WTC11 (cell line): ENCODE measurements at regions not wholly inside any gene's neighbourhood (a gene's known extent, or its start where the extent isn't known, plus 50 kb on each side); places are given as distances from the start of the nearest gene placed in this dataset.
"Not testable (repeated sequence)": the region's sequence is repeated elsewhere in the genome, so short reads cannot be mapped to it uniquely, and the experiment has no call there.

Experiments
- ATAC-seq: fragments of 200-7000 bp; cut with Tn5 transposase; 2 replicates; pipeline ENCODE4 v1.10.0; 2021; ENCODE audit warnings: mild to moderate bottlenecking, moderate library complexity
- CTCF ChIA-PET: fragments of 300-600 bp; sonication (Branson Sonifier 250); formaldehyde crosslinking; loops from one replicate; lab custom pipeline; 2021; ENCODE audit warnings: antibody characterized with exemption; lab: Charles Lee
- POLR2A ChIA-PET: fragments of 350-600 bp; sonication (Branson Sonifier 250); formaldehyde crosslinking; loops from one replicate; lab custom pipeline; 2021; ENCODE audit warnings: antibody characterized with exemption; lab: Charles Lee
- DNase-seq: peaks from one replicate; pipeline ENCODE4 v3.0.0; 2021; ENCODE audit warnings: low spot score
- H3K27ac Mint-ChIP-seq: 2 replicates; pipeline ENCODE4 v1.8.0; 2021; ENCODE audit warnings: mixed read lengths
- H3K27me3 Mint-ChIP-seq: 2 replicates; pipeline ENCODE4 v1.8.0; 2021; ENCODE audit warnings: low read depth, mild to moderate bottlenecking, moderate library complexity, mixed read lengths
- H3K36me3 Mint-ChIP-seq: 2 replicates; pipeline ENCODE4 v1.8.0; 2021; ENCODE audit warnings: mixed read lengths
- H3K4me1 Mint-ChIP-seq: 2 replicates; pipeline ENCODE4 v1.8.0; 2022; ENCODE audit warnings: mixed read lengths
- H3K4me3 Mint-ChIP-seq: 2 replicates; pipeline ENCODE4 v1.8.0; 2021; ENCODE audit warnings: mild to moderate bottlenecking, moderate library complexity, mixed read lengths
- H3K9me3 Mint-ChIP-seq: 2 replicates; pipeline ENCODE4 v1.8.0; 2021; ENCODE audit warnings: mixed read lengths
- ATF1 ChIP-seq: sonication (generic); formaldehyde crosslinking; IDR thresholded peaks from 2 replicates; pipeline ENCODE4 v1.8.1; 2023; ENCODE audit warnings: mild to moderate bottlenecking, moderate library complexity, missing genetic modification reagents
- ATF6 ChIP-seq: sonication (generic); formaldehyde crosslinking; IDR thresholded peaks from 2 replicates; pipeline ENCODE4 v1.8.1; 2023; ENCODE audit warnings: mild to moderate bottlenecking, missing genetic modification reagents
- E2F4 ChIP-seq: sonication (generic); formaldehyde crosslinking; IDR thresholded peaks from 2 replicates; pipeline ENCODE4 v1.8.1; 2022; ENCODE audit warnings: low read depth, mild to moderate bottlenecking, moderate library complexity, missing genetic modification reagents, borderline replicate concordance
- ELF4 ChIP-seq: sonication (generic); formaldehyde crosslinking; IDR thresholded peaks from 2 replicates; pipeline ENCODE4 v1.8.1; 2022; ENCODE audit warnings: low read depth, mild to moderate bottlenecking, moderate library complexity, missing genetic modification reagents
- EMX1 ChIP-seq: fragments of 250-450 bp; sonication (Bioruptor Pico); IDR thresholded peaks from 2 replicates; pipeline ENCODE4 v1.8.0; 2021; ENCODE audit warnings: mild to moderate bottlenecking
- ETV6 ChIP-seq: sonication (generic); formaldehyde crosslinking; IDR thresholded peaks from 2 replicates; pipeline ENCODE4 v1.8.1; 2022; ENCODE audit warnings: mild to moderate bottlenecking, missing genetic modification reagents
- FOXP1 ChIP-seq: sonication (generic); formaldehyde crosslinking; IDR thresholded peaks from 2 replicates; pipeline ENCODE4 v1.8.0; 2022; ENCODE audit warnings: missing genetic modification reagents, mild to moderate bottlenecking, moderate library complexity, borderline replicate concordance
- GABPB1 ChIP-seq: sonication (generic); formaldehyde crosslinking; IDR thresholded peaks from 2 replicates; pipeline ENCODE4 v1.8.1; 2023; ENCODE audit warnings: mild to moderate bottlenecking, missing genetic modification reagents
- MAX ChIP-seq: sonication (generic); formaldehyde crosslinking; IDR thresholded peaks from 2 replicates; pipeline ENCODE4 v1.8.0; 2022; ENCODE audit warnings: mild to moderate bottlenecking, missing genetic modification reagents
- MXD4 ChIP-seq: fragments of 250-450 bp; sonication (Bioruptor Pico); IDR thresholded peaks from 2 replicates; pipeline ENCODE4 v1.8.0; 2021; ENCODE audit warnings: mild to moderate bottlenecking, moderate library complexity, borderline replicate concordance
- NFATC4 ChIP-seq: fragments of 250-450 bp; sonication (Bioruptor Pico); IDR thresholded peaks from 2 replicates; pipeline ENCODE4 v1.9.0; 2021; ENCODE audit warnings: mild to moderate bottlenecking
- SMAD4 ChIP-seq: sonication (generic); formaldehyde crosslinking; IDR thresholded peaks from 2 replicates; pipeline ENCODE4 v1.8.0; 2022; ENCODE audit warnings: mild to moderate bottlenecking, missing genetic modification reagents
- SOX15 ChIP-seq: fragments of 250-450 bp; sonication (Bioruptor Pico); IDR thresholded peaks from 2 replicates; pipeline ENCODE4 v1.9.0; 2021; ENCODE audit warnings: mild to moderate bottlenecking
- STAT6 ChIP-seq: sonication (generic); formaldehyde crosslinking; conservative IDR thresholded peaks from 2 replicates; pipeline ENCODE4 v1.8.1; 2023; ENCODE audit warnings: mild to moderate bottlenecking, low read depth, missing genetic modification reagents, moderate library complexity
- TEAD4 ChIP-seq: sonication (generic); formaldehyde crosslinking; IDR thresholded peaks from 2 replicates; pipeline ENCODE4 v1.8.0; 2022; ENCODE audit warnings: mild to moderate bottlenecking, missing genetic modification reagents
- USF1 ChIP-seq: sonication (generic); formaldehyde crosslinking; IDR thresholded peaks from 2 replicates; pipeline ENCODE4 v1.8.0; 2022; ENCODE audit warnings: mild to moderate bottlenecking, missing genetic modification reagents
- ZNF317 ChIP-seq: sonication (generic); formaldehyde crosslinking; IDR thresholded peaks from 2 replicates; pipeline ENCODE4 v1.8.1; 2023; ENCODE audit warnings: low read depth, mild to moderate bottlenecking, moderate library complexity, missing genetic modification reagents, borderline replicate concordance

GRCh38 chr2:200109421-200109820, 154.0 kb downstream of the MAIP1 start:
- CTCF ChIA-PET: no interaction called here
- no peaks in the 10 kb centered on the region for H3K4me1 Mint-ChIP-seq
- H3K9me3 Mint-ChIP-seq: peaks cover 8% of the 10 kb centered on the region
- ATAC-seq (no peak), DNase-seq (no peak)
- POLR2A ChIA-PET: no interaction called here
- no peak overlapping the region for H3K27ac Mint-ChIP-seq
- H3K4me3 Mint-ChIP-seq: no peak overlapping the region
- H3K27me3 Mint-ChIP-seq: no peaks in the 10 kb centered on the region
- H3K36me3 Mint-ChIP-seq: peaks cover 5% of the 10 kb centered on the region; the same call in 1 of the 2 replicates
- TF ChIP-seq ATF6 (no peak), ATF1 (CRISPR knock-in tag) (no peak), E2F4 (CRISPR knock-in tag) (no peak), NFATC4 (CRISPR knock-in tag) (no peak), USF1 (CRISPR knock-in tag) (no peak)

- Mint-ChIP-seq H3K36me3 (peaks cover 13% of the 10 kb centered on the region), H3K9me3 (peaks cover 16% of the 10 kb centered on the region), H3K4me1 (no peaks in the 10 kb centered on the region), H3K27me3 (no peaks in the 10 kb centered on the region), H3K4me3 (no peak overlapping the region)
- POLR2A ChIA-PET: interaction anchor here (0.6 kb wide), 1 partner anchor 195 kb away, joined by 6 read pairs; no protein-coding TSS in a partner anchor
- ATAC-seq: no peak
- no peak for DNase-seq
- TF ChIP-seq TEAD4 (no peak), STAT6 (CRISPR knock-in tag) (no peak), SMAD4 (CRISPR knock-in tag) (no peak), NFATC4 (CRISPR knock-in tag) (no peak), FOXP1 (no peak)
- TF ChIP-seq, all 79 proteins: peak for 0
- CTCF ChIA-PET: no interaction called here
- H3K27ac Mint-ChIP-seq: no peak overlapping the region
These were observed 155.0 kb downstream of the MAIP1 start for GRCh38 chr2:200110381-200110780.

- CTCF ChIA-PET, H3K27ac Mint-ChIP-seq, H3K27me3 Mint-ChIP-seq, H3K4me3 Mint-ChIP-seq, ATAC-seq, DNase-seq, POLR2A ChIA-PET, H3K4me1 Mint-ChIP-seq: not testable (repeated sequence)
- Mint-ChIP-seq H3K9me3 (peaks cover 28% of the 10 kb centered on the region), H3K36me3 (peaks cover 18% of the 10 kb centered on the region)
These were observed 157.8 kb downstream of the MAIP1 start for GRCh38 chr2:200113016-200113799.

- ChIA-PET POLR2A (no interaction called here), CTCF (interaction anchor here (0.8 kb wide), 1 partner anchor 38 kb away, joined by 3 read pairs; no protein-coding TSS in a partner anchor)
- Mint-ChIP-seq H3K9me3 (peaks cover 44% of the 10 kb centered on the region), H3K27ac (no peak overlapping the region), H3K36me3 (peaks cover 30% of the 10 kb centered on the region), H3K4me3 (no peak overlapping the region), H3K27me3 (peaks cover 3% of the 10 kb centered on the region; the same call in 1 of the 2 replicates), H3K4me1 (no peaks in the 10 kb centered on the region)
- ATAC-seq (no peak), DNase-seq (no peak)
- no peak for TF ChIP-seq ELF4 (CRISPR knock-in tag)
- no peak for TF ChIP-seq SOX15 (CRISPR knock-in tag)
- TF ChIP-seq ETV6: no peak
- TF ChIP-seq MXD4 (CRISPR knock-in tag): no peak
- TF ChIP-seq ZNF317: no peak
- TF ChIP-seq EMX1: no peak
- no peak for TF ChIP-seq GABPB1
- TF ChIP-seq MAX (CRISPR knock-in tag): no peak
- TF ChIP-seq USF1 (CRISPR knock-in tag): no peak
These were observed 163.9 kb downstream of the MAIP1 start for GRCh38 chr2:200119236-200119635.
